ENCODE measurements at regions not wholly inside any gene's neighbourhood (a gene's known extent, or its start where the extent isn't known, plus 50 kb on each side); places are given as distances from the start of the nearest gene placed in this dataset.

DNA sequence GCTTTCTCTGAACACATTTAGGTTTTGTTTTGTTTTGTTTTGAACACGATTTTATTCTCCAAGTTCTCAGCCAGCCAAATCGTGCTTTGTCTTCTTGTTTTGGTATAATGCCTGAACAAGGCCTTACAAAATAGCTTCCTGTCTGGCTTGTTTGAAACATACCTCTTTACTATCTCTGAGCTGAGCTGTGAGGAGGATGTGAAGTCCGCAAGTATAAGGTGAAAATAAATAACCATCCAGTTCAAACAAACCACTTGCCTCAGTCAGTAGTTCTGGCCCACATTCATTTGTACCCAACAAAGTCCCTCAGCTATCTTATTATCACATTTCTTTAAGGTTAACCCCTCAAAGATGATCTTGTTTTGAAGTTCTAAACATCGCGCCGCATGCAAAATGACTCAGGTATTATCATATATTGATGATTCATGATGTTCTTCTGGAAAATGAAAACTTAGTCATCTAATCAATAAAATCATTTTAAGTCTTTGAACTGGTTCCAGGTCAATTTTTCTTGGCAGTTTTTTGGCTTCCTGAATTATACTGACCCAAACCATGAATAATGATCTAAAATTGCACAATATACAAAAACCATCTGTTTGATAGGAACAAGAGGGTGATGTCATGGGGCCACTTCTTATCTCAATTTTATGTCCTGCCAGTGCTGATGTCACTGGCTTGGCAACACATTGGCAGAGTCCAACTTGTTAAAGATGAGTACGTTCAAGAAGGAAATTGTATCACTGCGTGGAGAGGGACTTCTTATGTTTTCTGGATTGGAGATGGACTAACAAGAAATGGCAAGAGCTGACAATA is 694.3 kb downstream of the KCNJ2 start:
- Histone ChIP-seq H3K36me3 (no peaks in the 10 kb centered on the region), H3K27me3 (no peaks in the 10 kb centered on the region), H3K27ac (no peak overlapping the region), H3K9me3 (no peaks in the 10 kb centered on the region), H3K4me3 (no peak overlapping the region), H3K4me1 (no peaks in the 10 kb centered on the region)
- DNase-seq = no peak
- no peak for TF ChIP-seq POLR2A (IDR thresholded peaks at IDR 0.05)
- TF ChIP-seq, protein P1, sequence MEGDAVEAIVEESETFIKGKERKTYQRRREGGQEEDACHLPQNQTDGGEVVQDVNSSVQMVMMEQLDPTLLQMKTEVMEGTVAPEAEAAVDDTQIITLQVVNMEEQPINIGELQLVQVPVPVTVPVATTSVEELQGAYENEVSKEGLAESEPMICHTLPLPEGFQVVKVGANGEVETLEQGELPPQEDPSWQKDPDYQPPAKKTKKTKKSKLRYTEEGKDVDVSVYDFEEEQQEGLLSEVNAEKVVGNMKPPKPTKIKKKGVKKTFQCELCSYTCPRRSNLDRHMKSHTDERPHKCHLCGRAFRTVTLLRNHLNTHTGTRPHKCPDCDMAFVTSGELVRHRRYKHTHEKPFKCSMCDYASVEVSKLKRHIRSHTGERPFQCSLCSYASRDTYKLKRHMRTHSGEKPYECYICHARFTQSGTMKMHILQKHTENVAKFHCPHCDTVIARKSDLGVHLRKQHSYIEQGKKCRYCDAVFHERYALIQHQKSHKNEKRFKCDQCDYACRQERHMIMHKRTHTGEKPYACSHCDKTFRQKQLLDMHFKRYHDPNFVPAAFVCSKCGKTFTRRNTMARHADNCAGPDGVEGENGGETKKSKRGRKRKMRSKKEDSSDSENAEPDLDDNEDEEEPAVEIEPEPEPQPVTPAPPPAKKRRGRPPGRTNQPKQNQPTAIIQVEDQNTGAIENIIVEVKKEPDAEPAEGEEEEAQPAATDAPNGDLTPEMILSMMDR (IDR thresholded peaks at IDR 0.05) = no peak

DNA sequence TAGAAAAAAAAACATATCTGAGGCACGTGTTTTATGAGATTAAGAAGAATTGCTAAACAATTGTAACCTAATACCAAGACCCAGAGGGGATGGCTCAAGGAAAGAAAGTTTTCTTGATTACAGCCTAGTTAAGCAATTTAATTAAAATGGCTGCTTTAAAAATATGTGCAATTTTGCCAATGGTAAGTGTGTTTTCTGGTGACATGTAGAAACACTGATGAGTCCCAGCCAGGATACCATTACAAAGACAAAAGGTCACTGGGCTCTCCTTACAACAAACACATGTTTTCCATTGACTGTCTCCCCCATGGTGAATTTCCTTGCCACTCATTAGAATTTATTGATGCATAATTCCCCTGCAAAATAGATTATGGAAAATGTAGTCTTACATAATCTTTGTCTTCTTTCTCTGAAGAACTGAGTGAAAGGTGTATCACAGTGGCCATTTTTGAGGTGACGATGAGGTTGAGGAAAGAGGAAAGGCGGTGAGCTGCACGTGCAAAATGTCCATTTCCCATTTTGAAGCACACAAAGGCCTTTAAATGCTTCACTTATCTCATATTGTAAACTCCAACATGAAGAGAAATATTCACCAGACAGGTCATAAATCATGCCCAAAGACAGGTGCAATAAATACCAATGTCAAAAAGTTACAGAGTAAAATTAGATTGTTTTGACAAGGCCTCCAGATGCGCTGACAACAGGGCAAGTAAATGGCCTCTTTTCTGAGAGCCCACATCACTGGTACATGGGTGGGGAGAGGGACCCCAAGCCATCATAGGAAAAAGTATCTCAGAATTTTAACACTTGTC is 696.9 kb downstream of the KCNJ2 start:
- no peaks in the 10 kb centered on the region for H3K36me3 ChIP-seq
- H3K27ac ChIP-seq = no peak overlapping the region
- no peak for DNase-seq
- no peaks in the 10 kb centered on the region for H3K9me3 ChIP-seq
- no peaks in the 10 kb centered on the region for H3K27me3 ChIP-seq
- H3K4me1 ChIP-seq = no peaks in the 10 kb centered on the region
- TF ChIP-seq, protein P1 (IDR thresholded peaks at IDR 0.05) = no peak
- no peak for TF ChIP-seq POLR2A (IDR thresholded peaks at IDR 0.05)
- H3K4me3 ChIP-seq = no peak overlapping the region

- no peak overlapping the region for H3K4me3 ChIP-seq
- no peaks in the 10 kb centered on the region for H3K36me3 ChIP-seq
- H3K27ac ChIP-seq = no peak overlapping the region
- H3K9me3 ChIP-seq = no peaks in the 10 kb centered on the region
- peak in 1 of 3 donors; percentile 52 for DNase-seq
- no peaks in the 10 kb centered on the region for H3K4me1 ChIP-seq
- no peaks in the 10 kb centered on the region for H3K27me3 ChIP-seq
- TF ChIP-seq, protein P1 (IDR thresholded peaks at IDR 0.05) = no peak
- TF ChIP-seq POLR2A (IDR thresholded peaks at IDR 0.05) = no peak
Measured at GRCh38 chr17:70868149-70868548, 698.8 kb downstream of the KCNJ2 start.

- Histone ChIP-seq H3K36me3 (no peaks in the 10 kb centered on the region), H3K4me1 (no peaks in the 10 kb centered on the region), H3K27ac (no peak overlapping the region), H3K9me3 (no peaks in the 10 kb centered on the region), H3K27me3 (no peaks in the 10 kb centered on the region), H3K4me3 (no peak overlapping the region)
- no peak for DNase-seq
- TF ChIP-seq POLR2A (IDR thresholded peaks at IDR 0.05) = no peak
- TF ChIP-seq, protein P1 (IDR thresholded peaks at IDR 0.05) = no peak
Measured at GRCh38 chr17:70869402-70870085, 700.2 kb downstream of the KCNJ2 start.

DNA sequence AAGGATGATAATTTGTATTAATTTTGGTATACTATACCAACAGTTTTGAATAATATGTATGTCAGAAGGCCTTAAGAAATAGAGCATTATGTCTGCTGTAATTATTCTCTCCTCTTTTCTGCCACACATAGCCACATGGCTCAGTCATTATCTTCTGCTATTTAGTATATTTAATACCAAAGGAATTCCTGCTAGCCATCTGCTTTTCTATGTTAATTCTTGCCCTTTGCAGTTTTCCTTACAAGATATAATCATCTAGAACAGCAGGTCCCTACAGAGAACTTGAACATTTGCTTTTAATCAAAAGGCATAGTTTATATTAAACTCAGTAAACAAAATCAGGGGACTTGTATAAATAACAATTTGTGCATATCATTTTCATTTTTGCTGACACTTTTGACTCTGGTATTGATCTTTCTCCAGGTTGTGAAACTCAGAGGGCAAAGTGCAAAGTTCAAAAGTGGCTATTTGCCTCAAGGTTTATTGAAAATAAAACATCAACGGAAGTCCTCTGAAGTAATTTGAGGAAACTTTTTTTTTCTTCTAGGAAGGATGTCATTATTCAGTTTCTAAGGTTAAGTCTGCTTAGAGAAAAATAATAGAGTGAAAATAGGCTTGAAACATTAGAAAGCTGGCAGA is 702.0 kb downstream of the KCNJ2 start:
- Histone ChIP-seq H3K36me3 (no peaks in the 10 kb centered on the region), H3K4me1 (no peaks in the 10 kb centered on the region), H3K4me3 (no peak overlapping the region), H3K9me3 (no peaks in the 10 kb centered on the region), H3K27me3 (no peaks in the 10 kb centered on the region), H3K27ac (no peak overlapping the region)
- no peak for TF ChIP-seq POLR2A (IDR thresholded peaks at IDR 0.05)
- TF ChIP-seq, protein P1 (IDR thresholded peaks at IDR 0.05) = no peak
- no peak for DNase-seq

All from Peyer's patch (tissue), 4 donors.